Neuronal stem cell (in vitro differentiated cells): ENCODE measurements at regions not wholly inside any gene's neighbourhood (a gene's known extent, or its start where the extent isn't known, plus 50 kb on each side); places are given as distances from the start of the nearest gene placed in this dataset.

Source experiments
- DNase-seq: peaks from one replicate; pipeline ENCODE4 v3.0.0-alpha.2; 2013; ENCODE audit warnings: low spot score
- H2AFZ ChIP-seq: one replicate; pipeline ENCODE4 v1.6.1; 2013; ENCODE audit warnings: mild to moderate bottlenecking, low read length, inconsistent platforms
- H2AK5ac ChIP-seq: 2 replicates; pipeline ENCODE4 v1.6.1; 2013; ENCODE audit warnings: low read depth, mild to moderate bottlenecking, inconsistent platforms, low read length, moderate library complexity, mixed read lengths
- H2BK120ac ChIP-seq: 2 replicates; pipeline ENCODE4 v1.6.1; 2013; ENCODE audit warnings: low read depth, mild to moderate bottlenecking, inconsistent platforms, low read length, moderate library complexity, mixed read lengths
- H2BK12ac ChIP-seq: one replicate; pipeline ENCODE4 v1.6.1; 2013; ENCODE audit warnings: low read length, inconsistent platforms
- H2BK15ac ChIP-seq: 2 replicates; pipeline ENCODE4 v1.6.1; 2013; ENCODE audit warnings: mild to moderate bottlenecking, low read length, inconsistent platforms, mixed read lengths
- H2BK5ac ChIP-seq: one replicate; pipeline ENCODE4 v1.6.1; 2013; ENCODE audit warnings: inconsistent platforms, mild to moderate bottlenecking, low read length, moderate library complexity
- H3K14ac ChIP-seq: one replicate; pipeline ENCODE4 v1.6.1; 2013; ENCODE audit warnings: low read length, inconsistent platforms
- H3K18ac ChIP-seq: 2 replicates; pipeline ENCODE4 v1.6.1; 2013; ENCODE audit warnings: low read length, inconsistent platforms
- H3K23ac ChIP-seq: 2 replicates; pipeline ENCODE4 v1.6.1; 2013; ENCODE audit warnings: low read depth, mild to moderate bottlenecking, mixed read lengths, low read length, inconsistent platforms; ENCODE audit not compliant: poor library complexity
- H3K27ac ChIP-seq: replicated peaks from 3 replicates; pipeline ENCODE4 v1.5.1; 2013; ENCODE audit warnings: low read length, inconsistent platforms
- H3K27me3 ChIP-seq, 3 experiments: 2 replicates each; pipeline ENCODE4 v1.6.1; 2013; ENCODE audit warnings: low read length in 3 of 3, mild to moderate bottlenecking in 2 of 3, inconsistent platforms in 1 of 3, low read depth in 1 of 3, mixed read lengths in 1 of 3, moderate library complexity in 1 of 3; ENCODE audit not compliant: control insufficient read depth in 3 of 3, insufficient read depth in 3 of 3
- H3K36me3 ChIP-seq, 2 donors: replicated peaks in 1 of 2; 2 replicates each; pipeline ENCODE4 v1.6.1; 2013; ENCODE audit warnings: low read length in 2 of 2; ENCODE audit not compliant: control insufficient read depth in 2 of 2, insufficient read depth in 2 of 2
- H3K4ac ChIP-seq: 2 replicates; pipeline ENCODE4 v1.6.1; 2013; ENCODE audit warnings: inconsistent platforms, mild to moderate bottlenecking, low read length, moderate library complexity
- H3K4me1 ChIP-seq, 2 donors: 1 replicate in 1 of 2; 2 replicates in 1 of 2; pipeline ENCODE4 v1.6.1; 2013; ENCODE audit warnings: low read length in 2 of 2, low read depth in 1 of 2; ENCODE audit not compliant: control insufficient read depth in 2 of 2, insufficient read depth in 1 of 2
- H3K4me2 ChIP-seq: one replicate; pipeline ENCODE4 v1.6.1; 2013; ENCODE audit warnings: mild to moderate bottlenecking, low read length, inconsistent platforms; ENCODE audit not compliant: insufficient read depth, poor library complexity, severe bottlenecking
- H3K4me3 ChIP-seq, 2 donors: 2 replicates each; pipeline ENCODE4 v1.5.1; 2013; ENCODE audit warnings: low read length in 2 of 2, mild to moderate bottlenecking in 2 of 2, inconsistent platforms in 1 of 2, moderate library complexity in 1 of 2
- H3K79me1 ChIP-seq: one replicate; pipeline ENCODE4 v1.6.1; 2013; ENCODE audit warnings: low read depth, mild to moderate bottlenecking, inconsistent platforms, low read length, moderate library complexity
- H3K9ac ChIP-seq: one replicate; pipeline ENCODE4 v1.6.1; 2013; ENCODE audit warnings: mild to moderate bottlenecking, low read depth, low read length, inconsistent platforms; ENCODE audit not compliant: poor library complexity
- H3K9me3 ChIP-seq, 2 donors: replicated peaks in 1 of 2; 2 replicates each; pipeline versions ENCODE3 to v1.6.1; 2013; ENCODE audit warnings: low read length in 2 of 2, mild to moderate bottlenecking in 2 of 2, inconsistent platforms in 1 of 2, low read depth in 1 of 2, mixed read lengths in 1 of 2, moderate library complexity in 1 of 2; ENCODE audit not compliant: control insufficient read depth in 2 of 2, insufficient read depth in 1 of 2
- H4K8ac ChIP-seq: one replicate; pipeline ENCODE4 v1.6.1; 2013; ENCODE audit warnings: low read depth, mild to moderate bottlenecking, inconsistent platforms, low read length, moderate library complexity
- H4K91ac ChIP-seq: one replicate; pipeline ENCODE4 v1.6.1; 2013; ENCODE audit warnings: low read length, low read depth, mild to moderate bottlenecking, inconsistent platforms; ENCODE audit not compliant: poor library complexity
- WGBS, 2 donors: extraction: QIAGEN DNeasy Blood & Tissue Kit; methylation state at CpG; one replicate each; pipeline ENCODE4 v1.1.7; 2013; ENCODE audit warnings: missing lambda C conversion rate in 2 of 2, mixed read lengths in 1 of 2; ENCODE audit not compliant: insufficient read length in 2 of 2, insufficient replicate concordance in 1 of 2; ENCODE audit errors: extremely low coverage in 2 of 2; 5-methylcytosine and 5-hydroxymethylcytosine counted together

DNA sequence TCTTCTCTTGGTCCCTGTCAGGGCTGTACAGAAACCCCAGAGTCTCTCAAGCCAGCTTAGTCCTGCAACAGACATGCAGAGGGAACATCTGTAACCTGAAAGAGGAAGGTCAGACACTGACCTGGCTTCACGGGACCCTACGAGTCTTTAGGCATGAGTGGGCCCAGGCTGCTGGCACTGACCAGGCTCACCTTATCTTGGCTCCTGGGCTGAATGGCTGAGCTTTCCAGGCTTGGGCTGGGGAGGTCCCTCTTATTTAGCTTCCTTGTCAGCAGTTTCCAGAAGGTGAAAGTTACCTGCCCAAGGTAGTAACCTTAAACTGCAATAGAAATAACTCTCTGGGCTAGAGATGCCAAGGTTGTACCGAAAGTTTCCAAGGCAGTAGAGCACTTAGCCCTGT is 58.4 kb upstream of the FUT8 start:
- no peaks in the 10 kb centered on the region for H3K79me1 ChIP-seq
- no peak overlapping the region for H2BK12ac ChIP-seq
- no peaks in the 10 kb centered on the region for H3K9me3 ChIP-seq
- H3K4me1 ChIP-seq = no peaks in the 10 kb centered on the region
- no peak overlapping the region for H3K4me3 ChIP-seq
- H3K4ac ChIP-seq = no peak overlapping the region
- no peak overlapping the region for H4K91ac ChIP-seq
- DNase-seq = no peak
- no peaks in the 10 kb centered on the region for H3K27me3 ChIP-seq
- WGBS, 2 donors = no CpG with 5 or more reads among the region's 3 CpGs
- H3K27ac ChIP-seq = no peak overlapping the region
- H4K8ac ChIP-seq = no peak overlapping the region
- no peak overlapping the region for H2BK5ac ChIP-seq
- no peak overlapping the region for H2BK15ac ChIP-seq
- peak overlapping the region; percentile 57 for H3K18ac ChIP-seq
- no peaks in the 10 kb centered on the region for H3K36me3 ChIP-seq
- H3K23ac ChIP-seq = no peak overlapping the region
- H3K9ac ChIP-seq = no peak overlapping the region
- H2AFZ ChIP-seq = no peak overlapping the region
- H2BK120ac ChIP-seq = no peak overlapping the region
- no peak overlapping the region for H3K14ac ChIP-seq
- H3K4me2 ChIP-seq = no peak overlapping the region
- H2AK5ac ChIP-seq = no peak overlapping the region

- Histone ChIP-seq H2BK15ac (no peak overlapping the region), H4K8ac (no peak overlapping the region), H2BK12ac (no peak overlapping the region), H3K4me2 (no peak overlapping the region), H4K91ac (no peak overlapping the region), H2BK5ac (no peak overlapping the region), H3K79me1 (no peaks in the 10 kb centered on the region), H3K36me3 (no peaks in the 10 kb centered on the region), H3K4me3 (no peak overlapping the region), H3K14ac (no peak overlapping the region), H2AK5ac (no peak overlapping the region), H3K4ac (no peak overlapping the region), H3K18ac (peak overlapping the region; percentile 15), H2BK120ac (no peak overlapping the region), H3K27ac (no peak overlapping the region), H3K27me3 (no peaks in the 10 kb centered on the region), H3K9me3 (no peaks in the 10 kb centered on the region), H2AFZ (no peak overlapping the region), H3K4me1 (no peaks in the 10 kb centered on the region), H3K23ac (no peak overlapping the region), H3K9ac (no peak overlapping the region)
- no CpG with 5 or more reads among the region's 4 CpGs for WGBS, 2 donors
- no peak for DNase-seq
Measured at GRCh38 chr14:65354715-65355114, 57.8 kb upstream of the FUT8 start.

GRCh38 chr14:65356327-65356836 is 56.1 kb upstream of the FUT8 start:
- H2AK5ac ChIP-seq = no peak overlapping the region
- no peak overlapping the region for H2BK5ac ChIP-seq
- H4K91ac ChIP-seq = no peak overlapping the region
- no peak overlapping the region for H3K4me3 ChIP-seq
- no peak overlapping the region for H2BK12ac ChIP-seq
- no peaks in the 10 kb centered on the region for H3K27me3 ChIP-seq
- no peak overlapping the region for H3K23ac ChIP-seq
- H3K9me3 ChIP-seq = no peaks in the 10 kb centered on the region
- no peak overlapping the region for H3K18ac ChIP-seq
- H2BK15ac ChIP-seq = no peak overlapping the region
- DNase-seq = no peak
- no peak overlapping the region for H3K4me2 ChIP-seq
- H3K4ac ChIP-seq = no peak overlapping the region
- no peaks in the 10 kb centered on the region for H3K4me1 ChIP-seq
- no peak overlapping the region for H3K9ac ChIP-seq
- H3K79me1 ChIP-seq = no peaks in the 10 kb centered on the region
- H2AFZ ChIP-seq = no peak overlapping the region
- no peak overlapping the region for H3K14ac ChIP-seq
- no CpG with 5 or more reads among the region's 5 CpGs for WGBS, 2 donors
- H4K8ac ChIP-seq = no peak overlapping the region
- H3K27ac ChIP-seq = no peak overlapping the region
- no peaks in the 10 kb centered on the region for H3K36me3 ChIP-seq
- no peak overlapping the region for H2BK120ac ChIP-seq

DNA sequence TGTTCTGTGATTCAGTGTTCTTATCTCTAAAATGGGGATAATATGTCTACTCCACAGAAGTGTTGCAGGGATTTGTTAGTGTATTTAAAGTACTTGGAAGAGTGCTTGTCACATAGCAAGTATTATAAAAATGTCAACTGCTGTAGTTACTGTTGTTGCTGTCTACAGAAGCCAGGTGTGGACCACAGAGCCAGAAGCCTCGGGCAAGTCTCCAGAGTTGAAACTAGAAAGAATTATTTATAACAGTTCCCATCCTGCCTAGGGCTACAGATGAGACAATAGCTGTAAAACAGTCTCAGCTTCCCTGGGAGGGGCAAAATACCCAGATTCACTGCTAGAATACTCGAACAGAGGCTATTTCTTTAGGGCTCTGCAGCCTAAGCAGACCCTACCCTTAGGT is 55.4 kb upstream of the FUT8 start:
- no peak overlapping the region for H3K14ac ChIP-seq
- WGBS, 2 donors = no CpG with 5 or more reads among the region's 2 CpGs
- no peak overlapping the region for H3K9ac ChIP-seq
- no peak for DNase-seq
- no peak overlapping the region for H2BK12ac ChIP-seq
- no peak overlapping the region for H3K18ac ChIP-seq
- no peak overlapping the region for H3K23ac ChIP-seq
- H3K4me2 ChIP-seq = no peak overlapping the region
- H3K79me1 ChIP-seq = no peaks in the 10 kb centered on the region
- no peak overlapping the region for H2AFZ ChIP-seq
- no peak overlapping the region for H2BK5ac ChIP-seq
- H3K27me3 ChIP-seq = no peaks in the 10 kb centered on the region
- H4K8ac ChIP-seq = no peak overlapping the region
- no peak overlapping the region for H3K4me3 ChIP-seq
- H3K9me3 ChIP-seq = no peaks in the 10 kb centered on the region
- H3K4ac ChIP-seq = no peak overlapping the region
- no peak overlapping the region for H4K91ac ChIP-seq
- H2AK5ac ChIP-seq = no peak overlapping the region
- no peak overlapping the region for H3K27ac ChIP-seq
- no peaks in the 10 kb centered on the region for H3K36me3 ChIP-seq
- H2BK15ac ChIP-seq = no peak overlapping the region
- H2BK120ac ChIP-seq = no peak overlapping the region
- peaks cover 0 to 2% of the 10 kb centered on the region in 2 donors for H3K4me1 ChIP-seq
